ENCODE measurements at regions not wholly inside any gene's neighbourhood (a gene's known extent, or its start where the extent isn't known, plus 50 kb on each side); places are given as distances from the start of the nearest gene placed in this dataset.

GRCh38 chr2:224147174-224147573 lies 108.1 kb upstream of the SERPINE2 start (continued):
- TF ChIP-seq, protein P1, sequence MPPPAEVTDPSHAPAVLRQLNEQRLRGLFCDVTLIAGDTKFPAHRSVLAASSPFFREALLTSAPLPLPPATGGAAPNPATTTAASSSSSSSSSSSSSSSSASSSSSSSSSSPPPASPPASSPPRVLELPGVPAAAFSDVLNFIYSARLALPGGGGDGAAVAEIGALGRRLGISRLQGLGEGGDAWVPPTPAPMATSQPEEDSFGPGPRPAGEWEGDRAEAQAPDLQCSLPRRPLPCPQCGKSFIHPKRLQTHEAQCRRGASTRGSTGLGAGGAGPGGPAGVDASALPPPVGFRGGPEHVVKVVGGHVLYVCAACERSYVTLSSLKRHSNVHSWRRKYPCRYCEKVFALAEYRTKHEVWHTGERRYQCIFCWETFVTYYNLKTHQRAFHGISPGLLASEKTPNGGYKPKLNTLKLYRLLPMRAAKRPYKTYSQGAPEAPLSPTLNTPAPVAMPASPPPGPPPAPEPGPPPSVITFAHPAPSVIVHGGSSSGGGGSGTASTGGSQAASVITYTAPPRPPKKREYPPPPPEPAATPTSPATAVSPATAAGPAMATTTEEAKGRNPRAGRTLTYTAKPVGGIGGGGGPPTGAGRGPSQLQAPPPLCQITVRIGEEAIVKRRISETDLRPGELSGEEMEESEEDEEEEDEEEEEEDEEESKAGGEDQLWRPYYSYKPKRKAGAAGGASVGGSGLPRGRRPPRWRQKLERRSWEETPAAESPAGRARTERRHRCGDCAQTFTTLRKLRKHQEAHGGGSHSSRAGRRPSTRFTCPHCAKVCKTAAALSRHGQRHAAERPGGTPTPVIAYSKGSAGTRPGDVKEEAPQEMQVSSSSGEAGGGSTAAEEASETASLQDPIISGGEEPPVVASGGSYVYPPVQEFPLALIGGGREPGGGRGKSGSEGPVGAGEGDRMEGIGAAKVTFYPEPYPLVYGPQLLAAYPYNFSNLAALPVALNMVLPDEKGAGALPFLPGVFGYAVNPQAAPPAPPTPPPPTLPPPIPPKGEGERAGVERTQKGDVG (CRISPR knock-in tag; IDR thresholded peaks at IDR 0.05), result no peak

DNA sequence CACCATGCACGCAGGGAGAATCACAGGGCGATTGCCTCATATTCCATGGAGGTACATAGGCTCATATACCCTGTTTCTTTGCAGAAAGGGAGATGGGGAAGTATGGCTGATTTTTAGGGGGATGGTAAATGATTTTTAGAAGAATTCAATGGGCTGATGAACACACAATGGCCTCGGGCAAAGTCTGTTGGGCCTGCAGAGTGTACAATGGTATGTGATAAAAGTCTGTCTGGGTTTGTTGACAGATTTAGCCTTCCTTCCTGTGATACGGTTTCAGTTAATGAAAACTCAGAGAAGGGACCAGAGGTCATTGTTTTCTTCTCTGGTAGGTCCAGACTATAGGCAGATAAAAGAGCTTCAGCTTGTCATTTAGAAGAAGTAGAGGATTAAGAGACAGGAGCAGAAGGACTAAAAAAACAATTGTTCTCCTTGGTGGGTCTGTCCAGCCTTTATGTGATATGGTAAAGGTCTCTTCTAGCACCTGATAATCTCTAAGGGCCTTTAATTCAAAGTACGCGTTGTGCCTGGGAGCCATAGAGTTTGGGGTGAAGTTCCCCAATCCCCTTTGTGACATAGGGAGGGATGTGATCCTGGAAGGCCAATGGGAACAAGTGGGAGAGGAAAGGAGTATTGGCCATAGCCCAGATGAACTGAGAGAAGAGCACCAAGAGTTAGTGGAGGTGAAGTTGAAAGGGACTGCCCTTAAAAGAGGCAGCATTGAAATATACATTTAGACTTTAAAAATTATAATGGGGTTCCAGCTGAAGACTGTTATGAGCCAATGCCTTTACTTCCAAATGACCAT lies 107.5 kb upstream of the SERPINE2 start:
- H3K27ac ChIP-seq (ENCODE audit: control insufficient read depth, insufficient read depth), result no peak overlapping the region
- no peak overlapping the region for H3K4me3 ChIP-seq
- ATAC-seq (no peak), FAIRE-seq (no peak), DNase-seq (ENCODE audit: low read depth, low spot score) (no peak)
- H2AFZ ChIP-seq (ENCODE audit: control insufficient read depth, low read depth, low read length), result no peak overlapping the region
- no peak overlapping the region for H3K9ac ChIP-seq (ENCODE audit: control insufficient read depth, insufficient read depth, low read length)
- SMC1A ChIA-PET (ENCODE audit: uncharacterized antibody, unreplicated experiment), result interaction anchor here (1.2 to 1.5 kb wide), 2 partner anchors 9 to 15 kb away, joined by 3 read pairs; no protein-coding TSS in a partner anchor
- no peaks in the 10 kb centered on the region for H3K79me2 ChIP-seq (ENCODE audit: control insufficient read depth, insufficient read depth, low read length)
- RAD21 ChIA-PET (ENCODE audit: unreplicated experiment), result no interaction called here
- 40% methylated on average over 6 of the region's 6 CpGs for WGBS (ENCODE audit: insufficient coverage, insufficient replicate concordance, low lambda C conversion rate, missing lambda C conversion rate)
- intact Hi-C loops (cut with micrococcal nuclease; ENCODE audit: unreplicated experiment), result no loop called here
- no peaks in the 10 kb centered on the region for H4K20me1 ChIP-seq (ENCODE audit: control insufficient read depth, insufficient read depth)
- no peak overlapping the region for H3K4me2 ChIP-seq (ENCODE audit: control insufficient read depth, insufficient read depth)
- BruUV-seq (replicated peaks), result no TSS peak
- no peaks in the 10 kb centered on the region for H3K9me3 ChIP-seq (replicated peaks; ENCODE audit: control insufficient read depth, insufficient read depth, low read length)
- no peak for TF ChIP-seq SP1 (IDR thresholded peaks at IDR 0.05; ENCODE audit: low read depth, low read length)
- POLR2A ChIA-PET, result no interaction called here
- no peaks in the 10 kb centered on the region for H3K36me3 ChIP-seq (ENCODE audit: control insufficient read depth in 2 of 2, insufficient read depth in 2 of 2, low read length in 1 of 2)
- CTCF ChIA-PET, result interaction anchor here (1.4 to 1.8 kb wide), 2 partner anchors 11 to 152 kb away, joined by 4 read pairs; no protein-coding TSS in a partner anchor
- no peaks in the 10 kb centered on the region for H3K4me1 ChIP-seq (ENCODE audit: control insufficient read depth, insufficient read depth, low read length)
- H3K27me3 ChIP-seq (replicated peaks in 1 of 2; ENCODE audit: control insufficient read depth in 2 of 2, insufficient read depth in 2 of 2, low read length in 1 of 2), result no peaks in the 10 kb centered on the region; a peak in 1 of 4 replicates
- in situ Hi-C loops (cut with MboI), result no loop called here

Data from GM12878 (cell line).